NCI-H1417 (cell line): ENCODE measurements at regions not wholly inside any gene's neighbourhood (a gene's known extent, or its start where the extent isn't known, plus 50 kb on each side); places are given as distances from the start of the nearest gene placed in this dataset.

ENCODE experiments used
- DNase-seq, 3 experiments: peaks; one replicate each; lab custom pipeline; 2025; lab: John Stamatoyannopoulos, UW

- DNase-seq: no peak
Observed at GRCh38 chr12:126770188-126770587, 1496.8 kb upstream of the TMEM132C start.

GRCh38 chr12:126772171-126772864 lies 1494.7 kb upstream of the TMEM132C start:
- DNase-seq: peak in 2 of 3 experiments; percentile 46 to 56

- DNase-seq: no peak
Observed at GRCh38 chr12:126773012-126773411, 1494.0 kb upstream of the TMEM132C start.

- no peak for DNase-seq
Observed at GRCh38 chr12:126773491-126773890, 1493.5 kb upstream of the TMEM132C start.

GRCh38 chr12:126776026-126776655 lies 1490.8 kb upstream of the TMEM132C start:
- no peak for DNase-seq

- no peak for DNase-seq
Observed at GRCh38 chr12:126780343-126780742, 1486.6 kb upstream of the TMEM132C start.

- DNase-seq: no peak
Observed at GRCh38 chr12:126781593-126781992, 1485.4 kb upstream of the TMEM132C start.

- DNase-seq: no peak
Observed at GRCh38 chr12:126782083-126782482, 1484.9 kb upstream of the TMEM132C start.

GRCh38 chr12:126784328-126784921 lies 1482.5 kb upstream of the TMEM132C start:
- DNase-seq: peak; percentile 15 to 63 (median 24)

GRCh38 chr12:126789963-126790362 lies 1477.0 kb upstream of the TMEM132C start:
- no peak for DNase-seq

- DNase-seq: no peak
Observed at GRCh38 chr12:126791122-126791521, 1475.8 kb upstream of the TMEM132C start.

- DNase-seq: no peak
Observed at GRCh38 chr12:126792411-126792810, 1474.6 kb upstream of the TMEM132C start.

- no peak for DNase-seq
Observed at GRCh38 chr12:126797525-126797924, 1469.4 kb upstream of the TMEM132C start.

- no peak for DNase-seq
Observed at GRCh38 chr12:126798449-126798848, 1468.5 kb upstream of the TMEM132C start.

- no peak for DNase-seq
Observed at GRCh38 chr12:126807312-126807865, 1459.6 kb upstream of the TMEM132C start.

- no peak for DNase-seq
Observed at GRCh38 chr12:126811391-126811790, 1455.6 kb upstream of the TMEM132C start.

GRCh38 chr12:126819554-126819953 lies 1447.4 kb upstream of the TMEM132C start:
- DNase-seq: no peak

- peak in 1 of 3 experiments; percentile 22 for DNase-seq
Observed at GRCh38 chr12:126830778-126831680, 1435.9 kb upstream of the TMEM132C start.

- DNase-seq: no peak
Observed at GRCh38 chr12:126837697-126838096, 1429.3 kb upstream of the TMEM132C start.

- no peak for DNase-seq
Observed at GRCh38 chr12:126843915-126844669, 1422.9 kb upstream of the TMEM132C start.

- DNase-seq: no peak
Observed at GRCh38 chr12:126847005-126847629, 1419.9 kb upstream of the TMEM132C start.
